IMR-90 (cell line): ENCODE measurements at regions not wholly inside any gene's neighbourhood (a gene's known extent, or its start where the extent isn't known, plus 50 kb on each side); places are given as distances from the start of the nearest gene placed in this dataset.

ENCODE experiments used
- ATAC-seq: fragments of 200-7000 bp; cut with Tn5 transposase; 2 replicates; pipeline ENCODE4 v1.9.1; 2020; ENCODE audit warnings: low read depth, mild to moderate bottlenecking, moderate library complexity
- BruUV-seq: library from RNA; stranded (reverse); fragments of 400-500 nt; replicated peaks from 2 replicates; lab custom pipeline; 2021; lab: Mats Ljungman, UMichigan
- CTCF ChIA-PET: fragments of 300-600 bp; formaldehyde crosslinking; extraction: SDS; loops from one replicate; lab custom pipeline; 2021; ENCODE audit warnings: antibody characterized with exemption; lab: Yijun Ruan, JAX
- POLR2A ChIA-PET: fragments of 300-600 bp; sonication (Branson Sonifier 250); formaldehyde crosslinking; loops from one replicate; lab custom pipeline; 2022; ENCODE audit warnings: antibody characterized with exemption; ENCODE audit not compliant: unreplicated experiment; lab: Charles Lee
- DNase-seq: peaks from one replicate; pipeline ENCODE4 v3.0.0; 2013
- H2AFZ ChIP-seq: replicated peaks from 2 replicates; pipeline ENCODE3; 2013; ENCODE audit warnings: low read length, mild to moderate bottlenecking; ENCODE audit not compliant: poor library complexity
- H2AK5ac ChIP-seq: 2 replicates; pipeline ENCODE4 v1.6.1; 2013; ENCODE audit warnings: low read depth, low read length, inconsistent platforms
- H2AK9ac ChIP-seq: replicated peaks from 2 replicates; pipeline ENCODE3; 2013; ENCODE audit warnings: mild to moderate bottlenecking, low read depth, low read length, moderate library complexity; ENCODE audit not compliant: poor library complexity
- H2BK120ac ChIP-seq: 2 replicates; pipeline ENCODE4 v1.6.1; 2013; ENCODE audit warnings: low read depth, low read length, inconsistent platforms
- H2BK15ac ChIP-seq: 3 replicates; pipeline ENCODE4 v1.6.1; 2013; ENCODE audit warnings: low read depth, low read length, inconsistent platforms
- H2BK20ac ChIP-seq: 2 replicates; pipeline ENCODE4 v1.6.1; 2013; ENCODE audit warnings: low read depth, mild to moderate bottlenecking, inconsistent platforms, low read length, moderate library complexity
- H2BK5ac ChIP-seq: 2 replicates; pipeline ENCODE4 v1.6.1; 2013; ENCODE audit warnings: mild to moderate bottlenecking, low read depth, low read length, inconsistent platforms; ENCODE audit not compliant: poor library complexity, severe bottlenecking
- H3K14ac ChIP-seq: replicated peaks from 2 replicates; pipeline ENCODE4 v1.6.1; 2013; ENCODE audit warnings: low read depth, low read length, inconsistent platforms
- H3K18ac ChIP-seq: 2 replicates; pipeline ENCODE4 v1.6.1; 2013; ENCODE audit warnings: low read depth, low read length, control low read depth
- H3K23ac ChIP-seq: 2 replicates; pipeline ENCODE4 v1.6.1; 2013; ENCODE audit warnings: low read depth, low read length, inconsistent platforms
- H3K27ac ChIP-seq: 2 replicates; pipeline ENCODE4 v1.5.1; 2013; ENCODE audit warnings: mild to moderate bottlenecking, control low read depth, low read length; ENCODE audit not compliant: insufficient read depth
- H3K27me3 ChIP-seq: 2 replicates; pipeline ENCODE4 v1.6.1; 2013; ENCODE audit warnings: low read length; ENCODE audit not compliant: control insufficient read depth, insufficient read depth
- H3K36me3 ChIP-seq: 2 replicates; pipeline ENCODE4 v1.6.1; 2013; ENCODE audit warnings: low read length, mixed read lengths; ENCODE audit not compliant: control insufficient read depth, insufficient read depth
- H3K4ac ChIP-seq: 2 replicates; pipeline ENCODE4 v1.6.1; 2013; ENCODE audit warnings: low read depth, low read length, inconsistent platforms
- H3K4me1 ChIP-seq: 2 replicates; pipeline ENCODE4 v1.6.1; 2013; ENCODE audit warnings: low read length, mixed read lengths; ENCODE audit not compliant: control insufficient read depth, insufficient read depth
- H3K4me2 ChIP-seq: 2 replicates; pipeline ENCODE4 v1.6.1; 2013; ENCODE audit warnings: low read depth, mild to moderate bottlenecking, control low read depth, low read length, moderate library complexity
- H3K4me3 ChIP-seq: 2 replicates; pipeline ENCODE4 v1.5.1; 2013; ENCODE audit warnings: low read depth, mild to moderate bottlenecking, control low read depth, low read length, moderate library complexity; ENCODE audit not compliant: insufficient read depth
- H3K56ac ChIP-seq: 2 replicates; pipeline ENCODE4 v1.6.1; 2013; ENCODE audit warnings: low read length, inconsistent platforms; ENCODE audit not compliant: insufficient read depth; ENCODE audit errors: extremely low read depth
- H3K79me1 ChIP-seq, 2 experiments: 2 replicates each; pipeline ENCODE4 v1.6.1; 2013; ENCODE audit warnings: low read length in 2 of 2, inconsistent platforms in 1 of 2, low read depth in 1 of 2
- H3K9ac ChIP-seq: 2 replicates; pipeline ENCODE4 v1.6.1; 2013; ENCODE audit warnings: low read depth, low read length, control low read depth
- H3K9me1 ChIP-seq: 2 replicates; pipeline ENCODE4 v1.6.1; 2013; ENCODE audit warnings: low read length, inconsistent platforms; ENCODE audit not compliant: insufficient read depth
- H3K9me3 ChIP-seq: 2 replicates; pipeline ENCODE4 v1.6.1; 2013; ENCODE audit warnings: low read length; ENCODE audit not compliant: control insufficient read depth, insufficient read depth
- H4K20me1 ChIP-seq: 2 replicates; pipeline ENCODE4 v1.6.1; 2013; ENCODE audit warnings: low read length, inconsistent platforms; ENCODE audit not compliant: insufficient read depth
- H4K5ac ChIP-seq: 2 replicates; pipeline ENCODE4 v1.6.1; 2013; ENCODE audit warnings: mild to moderate bottlenecking, low read depth, low read length, control low read depth
- H4K8ac ChIP-seq, 2 experiments: 2 replicates each; pipeline ENCODE4 v1.6.1; 2013; ENCODE audit warnings: low read depth in 2 of 2, low read length in 2 of 2, control low read depth in 1 of 2, inconsistent platforms in 1 of 2
- H4K91ac ChIP-seq: 2 replicates; pipeline ENCODE4 v1.6.1; 2013; ENCODE audit warnings: low read depth, low read length, inconsistent platforms; ENCODE audit not compliant: insufficient read depth
- BHLHE40 ChIP-seq: fragments of 150-350 bp; IDR thresholded peaks from 2 replicates; pipeline ENCODE4 v1.6.1; 2016; ENCODE audit warnings: mild to moderate bottlenecking, low read depth, low read length
- CEBPB ChIP-seq: IDR thresholded peaks from 2 replicates; pipeline ENCODE4 v1.6.1; 2012; ENCODE audit warnings: low read depth, low read length, improper control_type of control experiment
- CHD1 ChIP-seq: IDR thresholded peaks from 2 replicates; pipeline ENCODE4 v1.6.1; 2012; ENCODE audit warnings: low read depth, low read length, improper control_type of control experiment
- FOS ChIP-seq: fragments of 150-350 bp; IDR thresholded peaks from 2 replicates; pipeline ENCODE4 v1.6.1; 2016; ENCODE audit warnings: low read depth, low read length
- NFE2L2 ChIP-seq: fragments of 150-350 bp; IDR thresholded peaks from 2 replicates; pipeline ENCODE4 v1.6.1; 2016; ENCODE audit warnings: low read depth, mild to moderate bottlenecking, low read length
- POLR2A ChIP-seq: IDR thresholded peaks from 2 replicates; pipeline ENCODE4 v1.6.1; 2012; ENCODE audit warnings: mild to moderate bottlenecking, low read depth, low read length
- RAD21 ChIP-seq: IDR thresholded peaks from 2 replicates; pipeline ENCODE4 v1.6.1; 2012; ENCODE audit warnings: low read length, improper control_type of control experiment
- RCOR1 ChIP-seq: IDR thresholded peaks from 2 replicates; pipeline ENCODE4 v1.6.1; 2012; ENCODE audit warnings: mild to moderate bottlenecking, low read length, improper control_type of control experiment; ENCODE audit not compliant: insufficient replicate concordance
- SMC3 ChIP-seq: fragments of 150-350 bp; IDR thresholded peaks from 2 replicates; pipeline ENCODE4 v1.6.1; 2016; ENCODE audit warnings: low read depth, mild to moderate bottlenecking, antibody characterized with exemption, low read length, moderate library complexity
- WGBS, 2 experiments: methylation state at CpG; one replicate each; pipeline versions ENCODE4 v1.1.5 to v1.1.7; 2013; ENCODE audit warnings: missing lambda C conversion rate in 2 of 2; ENCODE audit not compliant: insufficient read length in 1 of 2; ENCODE audit errors: extremely low coverage in 2 of 2; 5-methylcytosine and 5-hydroxymethylcytosine counted together
- dilution Hi-C: fragments of 300-500 bp; cut with HindIII; formaldehyde crosslinking; loops from one replicate; pipeline ENCODE4 v1.14.3; 2018; ENCODE audit warnings: low sequenced_read_pairs; ENCODE audit not compliant: unreplicated experiment
- in situ Hi-C: fragments of 300-500 bp; cut with MboI; formaldehyde crosslinking; loops from 3 replicates; pipeline ENCODE4 v1.14.3; 2019; ENCODE audit warnings: low sequenced_read_pairs, inconsistent platforms, mixed read lengths
- intact Hi-C: fragments of 100-400 bp; cut with micrococcal nuclease; formaldehyde crosslinking; loops from 2 replicates; pipeline ENCODE4 v1.10.0; 2022
- TF ChIP-seq, protein P1 (sequence below): fragments of 150-350 bp; IDR thresholded peaks from 2 replicates; pipeline ENCODE4 v1.6.1; 2017; ENCODE audit warnings: mild to moderate bottlenecking, antibody characterized with exemption, low read length, low read depth

DNA sequence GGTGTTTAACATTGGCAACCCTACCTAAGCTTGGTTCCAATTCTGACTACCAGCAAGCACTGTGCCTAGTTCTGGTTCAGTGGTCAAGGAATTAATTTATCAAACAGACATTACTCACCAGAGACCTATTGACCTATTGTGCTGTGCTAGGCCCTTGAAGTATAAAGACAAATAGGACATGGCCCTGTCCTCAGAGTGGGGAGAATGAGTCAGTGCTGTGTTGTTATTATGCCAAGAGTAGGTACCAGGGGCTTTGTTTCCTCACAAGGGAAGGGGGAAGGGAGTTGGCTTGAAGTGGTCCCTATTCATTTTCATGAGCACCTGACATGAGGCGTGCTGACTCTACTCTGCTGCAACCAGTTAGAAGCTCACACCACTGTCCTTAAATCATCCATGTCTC lies 62.6 kb upstream of the PLPP4 start:
- Histone ChIP-seq H4K5ac (no peak overlapping the region), H3K14ac (no peak overlapping the region), H3K27ac (no peak overlapping the region), H2AFZ (no peak overlapping the region), H2BK5ac (no peak overlapping the region), H4K91ac (no peak overlapping the region), H3K56ac (no peak overlapping the region), H3K9me1 (no peaks in the 10 kb centered on the region), H3K27me3 (no peaks in the 10 kb centered on the region), H2AK9ac (no peak overlapping the region), H3K4me1 (no peaks in the 10 kb centered on the region), H3K36me3 (no peaks in the 10 kb centered on the region), H2AK5ac (no peak overlapping the region), H3K4ac (no peak overlapping the region), H3K23ac (no peak overlapping the region), H3K9ac (no peak overlapping the region), H2BK15ac (no peak overlapping the region), H2BK120ac (no peak overlapping the region), H2BK20ac (no peak overlapping the region), H4K20me1 (no peaks in the 10 kb centered on the region), H4K8ac (no peak overlapping the region), H3K9me3 (peaks cover 14% of the 10 kb centered on the region), H3K18ac (no peak overlapping the region), H3K4me2 (no peak overlapping the region), H3K79me1 (no peaks in the 10 kb centered on the region), H3K4me3 (no peak overlapping the region)
- CTCF ChIA-PET = no interaction called here
- ATAC-seq = no peak
- intact Hi-C loops (no loop called here), dilution Hi-C loops (no loop called here), in situ Hi-C loops (no loop called here)
- WGBS, 2 experiments = no CpG with 5 or more reads among the region's 1 CpG
- TF ChIP-seq BHLHE40 (no peak), RCOR1 (no peak), SMC3 (no peak), FOS (no peak), POLR2A (no peak), RAD21 (no peak), CEBPB (no peak), NFE2L2 (no peak), CHD1 (no peak)
- TF ChIP-seq, protein P1, sequence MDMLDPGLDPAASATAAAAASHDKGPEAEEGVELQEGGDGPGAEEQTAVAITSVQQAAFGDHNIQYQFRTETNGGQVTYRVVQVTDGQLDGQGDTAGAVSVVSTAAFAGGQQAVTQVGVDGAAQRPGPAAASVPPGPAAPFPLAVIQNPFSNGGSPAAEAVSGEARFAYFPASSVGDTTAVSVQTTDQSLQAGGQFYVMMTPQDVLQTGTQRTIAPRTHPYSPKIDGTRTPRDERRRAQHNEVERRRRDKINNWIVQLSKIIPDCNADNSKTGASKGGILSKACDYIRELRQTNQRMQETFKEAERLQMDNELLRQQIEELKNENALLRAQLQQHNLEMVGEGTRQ = no peak
- no peak for DNase-seq
- BruUV-seq = no TSS peak
- POLR2A ChIA-PET = no interaction called here
